GM23338 (cell line): ENCODE measurements at regions not wholly inside any gene's neighbourhood (a gene's known extent, or its start where the extent isn't known, plus 50 kb on each side); places are given as distances from the start of the nearest gene placed in this dataset.
A peak's percentile ranks its signal among the peaks of the same experiment; 100 is the strongest.

Experiments
- ATAC-seq: fragments of 200-7000 bp; cut with Tn5 transposase; 3 replicates; pipeline ENCODE4 v1.9.1; 2020
- DNase-seq: peaks from one replicate; pipeline ENCODE4 v3.0.0-alpha.2; 2015; ENCODE audit warnings: low spot score
- H2AFZ ChIP-seq: fragments of 200-600 bp; sonication (generic); 2 replicates; pipeline ENCODE4 v1.8.0; 2016; ENCODE audit warnings: antibody characterized with exemption, mild to moderate bottlenecking, moderate library complexity
- H3F3A ChIP-seq: fragments of 200-600 bp; sonication (generic); replicated peaks from 2 replicates; pipeline ENCODE4 v1.8.0; 2017; ENCODE audit warnings: antibody characterized with exemption, mixed run types, low read depth
- H3K27ac ChIP-seq: fragments of 200-600 bp; sonication (generic); 2 replicates; pipeline ENCODE4 v1.6.1; 2016; ENCODE audit warnings: low read depth
- H3K27me3 ChIP-seq: fragments of 200-600 bp; sonication (generic); 2 replicates; pipeline ENCODE4 v1.8.0; 2016; ENCODE audit warnings: mild to moderate bottlenecking, mixed run types, moderate library complexity; ENCODE audit not compliant: insufficient read depth
- H3K36me3 ChIP-seq: fragments of 200-600 bp; sonication (generic); 2 replicates; pipeline ENCODE4 v1.8.0; 2016; ENCODE audit warnings: mild to moderate bottlenecking; ENCODE audit not compliant: insufficient read depth
- H3K4me1 ChIP-seq: fragments of 200-600 bp; sonication (generic); 2 replicates; pipeline ENCODE4 v1.8.0; 2016; ENCODE audit warnings: mild to moderate bottlenecking, moderate library complexity; ENCODE audit not compliant: insufficient read depth
- H3K4me2 ChIP-seq: fragments of 200-600 bp; sonication (generic); 2 replicates; pipeline ENCODE4 v1.7.1; 2017; ENCODE audit warnings: mixed run types
- H3K4me3 ChIP-seq: fragments of 200-600 bp; sonication (generic); 2 replicates; pipeline ENCODE4 v1.6.1; 2016; ENCODE audit warnings: mixed run types
- H3K79me2 ChIP-seq: fragments of 200-600 bp; sonication (generic); replicated peaks from 2 replicates; pipeline ENCODE4 v1.8.0; 2017; ENCODE audit warnings: mild to moderate bottlenecking; ENCODE audit not compliant: insufficient read depth
- H3K9me2 ChIP-seq: fragments of 200-600 bp; sonication (generic); 2 replicates; pipeline ENCODE4 v1.8.0; 2017; ENCODE audit not compliant: insufficient read depth
- H4K20me1 ChIP-seq: fragments of 200-600 bp; sonication (generic); replicated peaks from 2 replicates; pipeline ENCODE4 v1.8.0; 2017; ENCODE audit warnings: mild to moderate bottlenecking; ENCODE audit not compliant: insufficient read depth
- H3K27ac Mint-ChIP-seq: 2 replicates; pipeline ENCODE4 v1.8.0; 2020; ENCODE audit warnings: inconsistent platforms, mild to moderate bottlenecking, moderate library complexity, mixed read lengths
- H3K27me3 Mint-ChIP-seq: 3 replicates; pipeline ENCODE4 v1.8.0; 2022; ENCODE audit warnings: low read depth, mild to moderate bottlenecking, moderate library complexity, mixed read lengths, inconsistent platforms; ENCODE audit not compliant: insufficient read depth, poor library complexity
- H3K36me3 Mint-ChIP-seq: 3 replicates; pipeline ENCODE4 v1.8.0; 2021; ENCODE audit warnings: low read depth, mild to moderate bottlenecking, inconsistent platforms, moderate library complexity, mixed read lengths
- H3K4me1 Mint-ChIP-seq: 3 replicates; pipeline ENCODE4 v1.8.0; 2020; ENCODE audit warnings: mild to moderate bottlenecking, inconsistent platforms, mixed read lengths
- H3K4me3 Mint-ChIP-seq: 3 replicates; pipeline ENCODE4 v1.8.0; 2021; ENCODE audit warnings: moderate library complexity, mild to moderate bottlenecking, inconsistent platforms, mixed read lengths
- H3K9me3 Mint-ChIP-seq: 3 replicates; pipeline ENCODE4 v1.8.0; 2020; ENCODE audit warnings: moderate library complexity, mild to moderate bottlenecking, inconsistent platforms, mixed read lengths
- EZH2 ChIP-seq: fragments of 200-600 bp; sonication (generic); IDR thresholded peaks from one replicate; pipeline ENCODE4 v1.8.0; 2017; ENCODE audit warnings: antibody characterized with exemption, mild to moderate bottlenecking, low read depth; ENCODE audit not compliant: unreplicated experiment
- EZH2phosphoT487 ChIP-seq: fragments of 200-600 bp; sonication (generic); IDR thresholded peaks from one replicate; pipeline ENCODE4 v1.8.1; 2018; ENCODE audit warnings: antibody characterized with exemption; ENCODE audit not compliant: unreplicated experiment
- NANOG ChIP-seq: IDR thresholded peaks from 2 replicates; pipeline ENCODE4 v1.6.1; 2016; ENCODE audit warnings: antibody characterized with exemption, borderline replicate concordance
- STAT1 ChIP-seq: IDR thresholded peaks from one replicate; pipeline ENCODE4 v1.6.1; 2016; ENCODE audit warnings: antibody characterized with exemption; ENCODE audit not compliant: unreplicated experiment
- ZNF114 ChIP-seq: fragments of 250-450 bp; sonication (Bioruptor Pico); IDR thresholded peaks from 2 replicates; pipeline ENCODE4 v1.5.0; 2020; ENCODE audit warnings: mild to moderate bottlenecking, moderate library complexity
- ZNF331 ChIP-seq: fragments of 250-450 bp; sonication (Bioruptor Pico); IDR thresholded peaks from 2 replicates; pipeline ENCODE4 v1.5.0; 2020; ENCODE audit warnings: low read depth, mild to moderate bottlenecking, moderate library complexity
- TF ChIP-seq, protein P1 (sequence below): IDR thresholded peaks from one replicate; pipeline ENCODE4 v1.6.1; 2018; ENCODE audit warnings: antibody characterized with exemption; ENCODE audit not compliant: unreplicated experiment
- TF ChIP-seq, protein P2 (sequence below): fragments of 250-450 bp; sonication (Bioruptor Pico); IDR thresholded peaks from 2 replicates; pipeline ENCODE4 v1.5.0; 2020; ENCODE audit warnings: mild to moderate bottlenecking, moderate library complexity

DNA sequence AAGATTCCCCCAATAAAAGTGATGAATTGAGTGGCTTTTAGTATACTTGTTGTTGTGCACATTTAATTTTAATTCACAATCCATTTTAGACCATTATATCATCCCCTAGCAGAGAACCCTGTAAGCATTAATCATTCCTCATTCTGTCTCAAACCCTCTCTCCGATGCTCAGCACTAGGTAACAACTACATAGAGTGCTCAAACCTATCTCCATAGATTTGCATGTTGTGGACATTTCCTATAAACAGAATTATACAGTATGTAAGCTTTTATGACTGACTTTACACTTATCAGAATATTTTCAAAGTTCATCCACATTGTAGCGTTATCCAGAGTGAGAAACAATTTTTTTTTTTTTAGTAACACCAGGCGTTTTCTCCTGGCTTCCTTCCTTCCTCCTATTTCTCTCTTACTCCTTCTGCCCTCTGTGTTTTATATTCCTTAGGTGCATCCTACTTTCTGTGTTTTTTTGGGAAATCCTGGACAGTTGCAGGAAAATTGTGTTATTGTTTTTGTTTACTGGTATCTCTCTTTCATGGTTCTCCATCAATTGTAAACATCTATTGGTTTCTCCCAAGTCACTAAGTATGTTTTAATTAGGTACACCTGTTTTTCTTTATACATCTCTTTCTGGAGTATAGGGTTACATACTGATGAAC, 1528.0 kb upstream of the TPTE start:
- TF ChIP-seq NANOG (no peak), STAT1 (no peak), ZNF331 (no peak), ZNF114 (no peak), EZH2phosphoT487 (no peak), EZH2 (no peak)
- TF ChIP-seq, protein P1, sequence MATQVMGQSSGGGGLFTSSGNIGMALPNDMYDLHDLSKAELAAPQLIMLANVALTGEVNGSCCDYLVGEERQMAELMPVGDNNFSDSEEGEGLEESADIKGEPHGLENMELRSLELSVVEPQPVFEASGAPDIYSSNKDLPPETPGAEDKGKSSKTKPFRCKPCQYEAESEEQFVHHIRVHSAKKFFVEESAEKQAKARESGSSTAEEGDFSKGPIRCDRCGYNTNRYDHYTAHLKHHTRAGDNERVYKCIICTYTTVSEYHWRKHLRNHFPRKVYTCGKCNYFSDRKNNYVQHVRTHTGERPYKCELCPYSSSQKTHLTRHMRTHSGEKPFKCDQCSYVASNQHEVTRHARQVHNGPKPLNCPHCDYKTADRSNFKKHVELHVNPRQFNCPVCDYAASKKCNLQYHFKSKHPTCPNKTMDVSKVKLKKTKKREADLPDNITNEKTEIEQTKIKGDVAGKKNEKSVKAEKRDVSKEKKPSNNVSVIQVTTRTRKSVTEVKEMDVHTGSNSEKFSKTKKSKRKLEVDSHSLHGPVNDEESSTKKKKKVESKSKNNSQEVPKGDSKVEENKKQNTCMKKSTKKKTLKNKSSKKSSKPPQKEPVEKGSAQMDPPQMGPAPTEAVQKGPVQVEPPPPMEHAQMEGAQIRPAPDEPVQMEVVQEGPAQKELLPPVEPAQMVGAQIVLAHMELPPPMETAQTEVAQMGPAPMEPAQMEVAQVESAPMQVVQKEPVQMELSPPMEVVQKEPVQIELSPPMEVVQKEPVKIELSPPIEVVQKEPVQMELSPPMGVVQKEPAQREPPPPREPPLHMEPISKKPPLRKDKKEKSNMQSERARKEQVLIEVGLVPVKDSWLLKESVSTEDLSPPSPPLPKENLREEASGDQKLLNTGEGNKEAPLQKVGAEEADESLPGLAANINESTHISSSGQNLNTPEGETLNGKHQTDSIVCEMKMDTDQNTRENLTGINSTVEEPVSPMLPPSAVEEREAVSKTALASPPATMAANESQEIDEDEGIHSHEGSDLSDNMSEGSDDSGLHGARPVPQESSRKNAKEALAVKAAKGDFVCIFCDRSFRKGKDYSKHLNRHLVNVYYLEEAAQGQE, result no peak
- TF ChIP-seq, protein P2, sequence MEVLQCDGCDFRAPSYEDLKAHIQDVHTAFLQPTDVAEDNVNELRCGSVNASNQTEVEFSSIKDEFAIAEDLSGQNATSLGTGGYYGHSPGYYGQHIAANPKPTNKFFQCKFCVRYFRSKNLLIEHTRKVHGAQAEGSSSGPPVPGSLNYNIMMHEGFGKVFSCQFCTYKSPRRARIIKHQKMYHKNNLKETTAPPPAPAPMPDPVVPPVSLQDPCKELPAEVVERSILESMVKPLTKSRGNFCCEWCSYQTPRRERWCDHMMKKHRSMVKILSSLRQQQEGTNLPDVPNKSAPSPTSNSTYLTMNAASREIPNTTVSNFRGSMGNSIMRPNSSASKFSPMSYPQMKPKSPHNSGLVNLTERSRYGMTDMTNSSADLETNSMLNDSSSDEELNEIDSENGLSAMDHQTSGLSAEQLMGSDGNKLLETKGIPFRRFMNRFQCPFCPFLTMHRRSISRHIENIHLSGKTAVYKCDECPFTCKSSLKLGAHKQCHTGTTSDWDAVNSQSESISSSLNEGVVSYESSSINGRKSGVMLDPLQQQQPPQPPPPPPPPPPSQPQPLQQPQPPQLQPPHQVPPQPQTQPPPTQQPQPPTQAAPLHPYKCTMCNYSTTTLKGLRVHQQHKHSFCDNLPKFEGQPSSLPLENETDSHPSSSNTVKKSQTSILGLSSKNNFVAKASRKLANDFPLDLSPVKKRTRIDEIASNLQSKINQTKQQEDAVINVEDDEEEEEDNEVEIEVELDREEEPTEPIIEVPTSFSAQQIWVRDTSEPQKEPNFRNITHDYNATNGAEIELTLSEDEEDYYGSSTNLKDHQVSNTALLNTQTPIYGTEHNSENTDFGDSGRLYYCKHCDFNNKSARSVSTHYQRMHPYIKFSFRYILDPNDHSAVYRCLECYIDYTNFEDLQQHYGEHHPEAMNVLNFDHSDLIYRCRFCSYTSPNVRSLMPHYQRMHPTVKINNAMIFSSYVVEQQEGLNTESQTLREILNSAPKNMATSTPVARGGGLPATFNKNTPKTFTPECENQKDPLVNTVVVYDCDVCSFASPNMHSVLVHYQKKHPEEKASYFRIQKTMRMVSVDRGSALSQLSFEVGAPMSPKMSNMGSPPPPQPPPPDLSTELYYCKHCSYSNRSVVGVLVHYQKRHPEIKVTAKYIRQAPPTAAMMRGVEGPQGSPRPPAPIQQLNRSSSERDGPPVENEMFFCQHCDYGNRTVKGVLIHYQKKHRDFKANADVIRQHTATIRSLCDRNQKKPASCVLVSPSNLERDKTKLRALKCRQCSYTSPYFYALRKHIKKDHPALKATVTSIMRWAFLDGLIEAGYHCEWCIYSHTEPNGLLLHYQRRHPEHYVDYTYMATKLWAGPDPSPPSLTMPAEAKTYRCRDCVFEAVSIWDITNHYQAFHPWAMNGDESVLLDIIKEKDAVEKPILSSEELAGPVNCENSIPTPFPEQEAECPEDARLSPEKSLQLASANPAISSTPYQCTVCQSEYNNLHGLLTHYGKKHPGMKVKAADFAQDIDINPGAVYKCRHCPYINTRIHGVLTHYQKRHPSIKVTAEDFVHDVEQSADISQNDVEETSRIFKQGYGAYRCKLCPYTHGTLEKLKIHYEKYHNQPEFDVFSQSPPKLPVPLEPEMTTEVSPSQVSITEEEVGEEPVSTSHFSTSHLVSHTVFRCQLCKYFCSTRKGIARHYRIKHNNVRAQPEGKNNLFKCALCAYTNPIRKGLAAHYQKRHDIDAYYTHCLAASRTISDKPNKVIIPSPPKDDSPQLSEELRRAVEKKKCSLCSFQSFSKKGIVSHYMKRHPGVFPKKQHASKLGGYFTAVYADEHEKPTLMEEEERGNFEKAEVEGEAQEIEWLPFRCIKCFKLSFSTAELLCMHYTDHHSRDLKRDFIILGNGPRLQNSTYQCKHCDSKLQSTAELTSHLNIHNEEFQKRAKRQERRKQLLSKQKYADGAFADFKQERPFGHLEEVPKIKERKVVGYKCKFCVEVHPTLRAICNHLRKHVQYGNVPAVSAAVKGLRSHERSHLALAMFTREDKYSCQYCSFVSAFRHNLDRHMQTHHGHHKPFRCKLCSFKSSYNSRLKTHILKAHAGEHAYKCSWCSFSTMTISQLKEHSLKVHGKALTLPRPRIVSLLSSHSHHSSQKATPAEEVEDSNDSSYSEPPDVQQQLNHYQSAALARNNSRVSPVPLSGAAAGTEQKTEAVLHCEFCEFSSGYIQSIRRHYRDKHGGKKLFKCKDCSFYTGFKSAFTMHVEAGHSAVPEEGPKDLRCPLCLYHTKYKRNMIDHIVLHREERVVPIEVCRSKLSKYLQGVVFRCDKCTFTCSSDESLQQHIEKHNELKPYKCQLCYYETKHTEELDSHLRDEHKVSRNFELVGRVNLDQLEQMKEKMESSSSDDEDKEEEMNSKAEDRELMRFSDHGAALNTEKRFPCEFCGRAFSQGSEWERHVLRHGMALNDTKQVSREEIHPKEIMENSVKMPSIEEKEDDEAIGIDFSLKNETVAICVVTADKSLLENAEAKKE, result no peak
- no peak overlapping the region for H3K27ac ChIP-seq
- no peaks in the 10 kb centered on the region for H3K36me3 ChIP-seq
- DNase-seq, result peak; percentile 64
- Mint-ChIP-seq H3K4me1 (no peaks in the 10 kb centered on the region), H3K27me3 (peaks cover 45% of the 10 kb centered on the region), H3K27ac (no peak overlapping the region), H3K36me3 (peaks cover 69% of the 10 kb centered on the region), H3K9me3 (peaks cover 98% of the 10 kb centered on the region), H3K4me3 (no peak overlapping the region)
- ATAC-seq, result peak; percentile 1; the same call in 2 of the 3 replicates
- H3K79me2 ChIP-seq, result no peaks in the 10 kb centered on the region
- no peak overlapping the region for H3K4me3 ChIP-seq
- no peaks in the 10 kb centered on the region for H3K4me1 ChIP-seq
- no peaks in the 10 kb centered on the region for H3K9me2 ChIP-seq
- H4K20me1 ChIP-seq, result no peaks in the 10 kb centered on the region
- no peak overlapping the region for H3K4me2 ChIP-seq
- H3F3A ChIP-seq, result no peaks in the 10 kb centered on the region
- no peaks in the 10 kb centered on the region for H3K27me3 ChIP-seq
- no peak overlapping the region for H2AFZ ChIP-seq
